ENCODE measurements at regions not wholly inside any gene's neighbourhood (a gene's known extent, or its start where the extent isn't known, plus 50 kb on each side); places are given as distances from the start of the nearest gene placed in this dataset.
"Not testable (repeated sequence)": the region's sequence is repeated elsewhere in the genome, so short reads cannot be mapped to it uniquely, and the experiment has no call there.

- not testable (repeated sequence) for H3K9me2 ChIP-seq (replicated peaks; ENCODE audit: insufficient read depth); H3K27me3 ChIP-seq; H3K9me3 ChIP-seq (ENCODE audit: low read depth); H3K27ac ChIP-seq; H2AFZ ChIP-seq; H3K4me1 ChIP-seq (ENCODE audit: insufficient read depth); H3K4me2 ChIP-seq; H3K36me3 ChIP-seq (replicated peaks; ENCODE audit: insufficient read depth, low read depth); H3K4me3 ChIP-seq; DNase-seq (ENCODE audit: low spot score); H4K20me1 ChIP-seq (ENCODE audit: insufficient read depth, poor library complexity, severe bottlenecking); H3K79me2 ChIP-seq
- 81% methylated on average over 7 of the region's 8 CpGs for WGBS (ENCODE audit: low lambda C conversion rate, missing lambda C conversion rate)
Observed at GRCh38 chr22:21150863-21151262, 105.1 kb downstream of the LRRC74B start.

- H4K20me1 ChIP-seq (ENCODE audit: insufficient read depth, poor library complexity, severe bottlenecking): not testable (repeated sequence)
Observed at GRCh38 chr22:21187841-21188240, 142.1 kb downstream of the LRRC74B start.

GRCh38 chr22:21212054-21212453 is 166.3 kb downstream of the LRRC74B start:
- WGBS (ENCODE audit: low lambda C conversion rate, missing lambda C conversion rate): 82% methylated on average over 2 of the region's 6 CpGs
- H3K4me2 ChIP-seq; H4K20me1 ChIP-seq (ENCODE audit: insufficient read depth, poor library complexity, severe bottlenecking); H3K9me3 ChIP-seq (ENCODE audit: low read depth); H3K9me2 ChIP-seq (replicated peaks; ENCODE audit: insufficient read depth); H3K36me3 ChIP-seq (replicated peaks; ENCODE audit: insufficient read depth, low read depth); H2AFZ ChIP-seq; H3K79me2 ChIP-seq; H3K4me3 ChIP-seq; DNase-seq (ENCODE audit: low spot score); H3K27ac ChIP-seq; H3K27me3 ChIP-seq; H3K4me1 ChIP-seq (ENCODE audit: insufficient read depth): not testable (repeated sequence)

More at GRCh38 chr22:21187841-21188240, 142.1 kb downstream of the LRRC74B start:
- not testable (repeated sequence) for H3K4me2 ChIP-seq; H2AFZ ChIP-seq; H3K4me1 ChIP-seq (ENCODE audit: insufficient read depth); H3K9me2 ChIP-seq (replicated peaks; ENCODE audit: insufficient read depth); H3K79me2 ChIP-seq; H3K9me3 ChIP-seq (ENCODE audit: low read depth); DNase-seq (ENCODE audit: low spot score); H3K27me3 ChIP-seq; H3K4me3 ChIP-seq; H3K27ac ChIP-seq; H3K36me3 ChIP-seq (replicated peaks; ENCODE audit: insufficient read depth, low read depth)
- no CpG with 5 or more reads among the region's 2 CpGs for WGBS (ENCODE audit: low lambda C conversion rate, missing lambda C conversion rate)

GRCh38 chr22:21215973-21216731 is 167.4 kb upstream of the RIMBP3B start:
- H3K27me3 ChIP-seq; H4K20me1 ChIP-seq (ENCODE audit: insufficient read depth, poor library complexity, severe bottlenecking); H2AFZ ChIP-seq; DNase-seq (ENCODE audit: low spot score); H3K4me3 ChIP-seq; H3K79me2 ChIP-seq; H3K4me1 ChIP-seq (ENCODE audit: insufficient read depth); H3K9me3 ChIP-seq (ENCODE audit: low read depth); H3K9me2 ChIP-seq (replicated peaks; ENCODE audit: insufficient read depth); H3K36me3 ChIP-seq (replicated peaks; ENCODE audit: insufficient read depth, low read depth); H3K27ac ChIP-seq; H3K4me2 ChIP-seq: not testable (repeated sequence)
- 87% methylated on average over 8 of the region's 24 CpGs for whole genome bisulfite sequencing (ENCODE audit: low lambda C conversion rate, missing lambda C conversion rate)

GRCh38 chr22:21224900-21225299 is 158.7 kb upstream of the RIMBP3B start:
- H3K4me2 ChIP-seq; H3K36me3 ChIP-seq (replicated peaks; ENCODE audit: insufficient read depth, low read depth); H3K27ac ChIP-seq; H3K79me2 ChIP-seq; H4K20me1 ChIP-seq (ENCODE audit: insufficient read depth, poor library complexity, severe bottlenecking); DNase-seq (ENCODE audit: low spot score); H3K4me3 ChIP-seq; H3K9me2 ChIP-seq (replicated peaks; ENCODE audit: insufficient read depth); H3K9me3 ChIP-seq (ENCODE audit: low read depth); H2AFZ ChIP-seq; H3K4me1 ChIP-seq (ENCODE audit: insufficient read depth); H3K27me3 ChIP-seq: not testable (repeated sequence)
- WGBS (ENCODE audit: low lambda C conversion rate, missing lambda C conversion rate): 80% methylated on average over 5 of the region's 7 CpGs

GRCh38 chr22:21226901-21227693 is 156.5 kb upstream of the RIMBP3B start:
- not testable (repeated sequence) for H3K9me2 ChIP-seq (replicated peaks; ENCODE audit: insufficient read depth); H3K27me3 ChIP-seq; H3K36me3 ChIP-seq (replicated peaks; ENCODE audit: insufficient read depth, low read depth); H2AFZ ChIP-seq; H3K9me3 ChIP-seq (ENCODE audit: low read depth); H3K4me3 ChIP-seq; H3K79me2 ChIP-seq; H3K4me1 ChIP-seq (ENCODE audit: insufficient read depth); H3K4me2 ChIP-seq; H3K27ac ChIP-seq; H4K20me1 ChIP-seq (ENCODE audit: insufficient read depth, poor library complexity, severe bottlenecking)
- WGBS (ENCODE audit: low lambda C conversion rate, missing lambda C conversion rate): 81% methylated on average over 12 of the region's 16 CpGs
- DNase-seq (ENCODE audit: low spot score): peak; percentile 1

GRCh38 chr22:21251435-21251834 is 132.1 kb upstream of the RIMBP3B start:
- H3K9me2 ChIP-seq (replicated peaks; ENCODE audit: insufficient read depth); H3K27ac ChIP-seq; H3K36me3 ChIP-seq (replicated peaks; ENCODE audit: insufficient read depth, low read depth); DNase-seq (ENCODE audit: low spot score); H4K20me1 ChIP-seq (ENCODE audit: insufficient read depth, poor library complexity, severe bottlenecking); H3K27me3 ChIP-seq; H3K4me2 ChIP-seq; H3K4me1 ChIP-seq (ENCODE audit: insufficient read depth); H3K9me3 ChIP-seq (ENCODE audit: low read depth); H3K4me3 ChIP-seq; H3K79me2 ChIP-seq; H2AFZ ChIP-seq: not testable (repeated sequence)
- WGBS (ENCODE audit: low lambda C conversion rate, missing lambda C conversion rate): 83% methylated on average over 2 of the region's 3 CpGs

GRCh38 chr22:21282646-21283045 is 100.9 kb upstream of the RIMBP3B start:
- H3K9me2 ChIP-seq (replicated peaks; ENCODE audit: insufficient read depth); H3K4me1 ChIP-seq (ENCODE audit: insufficient read depth); H3K9me3 ChIP-seq (ENCODE audit: low read depth); H3K4me2 ChIP-seq; H3K4me3 ChIP-seq; H3K27ac ChIP-seq; H2AFZ ChIP-seq; H3K27me3 ChIP-seq; H3K79me2 ChIP-seq; H4K20me1 ChIP-seq (ENCODE audit: insufficient read depth, poor library complexity, severe bottlenecking); DNase-seq (ENCODE audit: low spot score); H3K36me3 ChIP-seq (replicated peaks; ENCODE audit: insufficient read depth, low read depth): not testable (repeated sequence)
- WGBS (ENCODE audit: low lambda C conversion rate, missing lambda C conversion rate): 87% methylated on average over 4 of the region's 10 CpGs

GRCh38 chr22:21293702-21294101 is 89.8 kb upstream of the RIMBP3B start:
- H3K27ac ChIP-seq: not testable (repeated sequence)
- no CpG with 5 or more reads among the region's 6 CpGs for WGBS (ENCODE audit: low lambda C conversion rate, missing lambda C conversion rate)

More at GRCh38 chr22:21293702-21294101, 89.8 kb upstream of the RIMBP3B start:
- not testable (repeated sequence) for H3K36me3 ChIP-seq (replicated peaks; ENCODE audit: insufficient read depth, low read depth); H2AFZ ChIP-seq; H3K4me2 ChIP-seq; H3K27me3 ChIP-seq; H3K9me2 ChIP-seq (replicated peaks; ENCODE audit: insufficient read depth); H3K9me3 ChIP-seq (ENCODE audit: low read depth); H3K4me3 ChIP-seq; H3K79me2 ChIP-seq; H3K4me1 ChIP-seq (ENCODE audit: insufficient read depth); H4K20me1 ChIP-seq (ENCODE audit: insufficient read depth, poor library complexity, severe bottlenecking); DNase-seq (ENCODE audit: low spot score)
